HFFc6 (cell line): ENCODE measurements at regions not wholly inside any gene's neighbourhood (a gene's known extent, or its start where the extent isn't known, plus 50 kb on each side); places are given as distances from the start of the nearest gene placed in this dataset.

Experiments used
- DNase-seq: peaks from one replicate; pipeline ENCODE4 v3.0.0-alpha.2; 2018
- H3K27ac Mint-ChIP-seq: 2 replicates; pipeline ENCODE4 v1.8.0; 2020; ENCODE audit warnings: mild to moderate bottlenecking, mixed read lengths
- H3K27me3 Mint-ChIP-seq: 2 replicates; pipeline ENCODE4 v1.8.0; 2021; ENCODE audit warnings: mild to moderate bottlenecking, moderate library complexity, mixed read lengths; ENCODE audit not compliant: insufficient read depth
- H3K36me3 Mint-ChIP-seq: 2 replicates; pipeline ENCODE4 v1.8.0; 2021; ENCODE audit warnings: low read depth, mixed read lengths
- H3K4me1 Mint-ChIP-seq: 2 replicates; pipeline ENCODE4 v1.8.0; 2020; ENCODE audit warnings: low read depth, mixed read lengths
- H3K4me3 Mint-ChIP-seq: 2 replicates; pipeline ENCODE4 v1.8.0; 2020; ENCODE audit warnings: mild to moderate bottlenecking, moderate library complexity, mixed read lengths
- H3K9me3 Mint-ChIP-seq: 2 replicates; pipeline ENCODE4 v1.8.0; 2020; ENCODE audit warnings: mild to moderate bottlenecking, mixed read lengths
- TF ChIP-seq, protein P1 (sequence below): fragments of 200-600 bp; sonication (generic); IDR thresholded peaks from 2 replicates; pipeline ENCODE4 v1.5.0; 2021; ENCODE audit warnings: antibody characterized with exemption, mild to moderate bottlenecking

- Mint-ChIP-seq H3K9me3 (peaks cover 21% of the 10 kb centered on the region), H3K4me3 (no peak overlapping the region), H3K4me1 (no peaks in the 10 kb centered on the region), H3K36me3 (no peaks in the 10 kb centered on the region; the same call in 1 of the 2 replicates), H3K27ac (no peak overlapping the region), H3K27me3 (no peaks in the 10 kb centered on the region)
- DNase-seq: no peak
- TF ChIP-seq, protein P1, sequence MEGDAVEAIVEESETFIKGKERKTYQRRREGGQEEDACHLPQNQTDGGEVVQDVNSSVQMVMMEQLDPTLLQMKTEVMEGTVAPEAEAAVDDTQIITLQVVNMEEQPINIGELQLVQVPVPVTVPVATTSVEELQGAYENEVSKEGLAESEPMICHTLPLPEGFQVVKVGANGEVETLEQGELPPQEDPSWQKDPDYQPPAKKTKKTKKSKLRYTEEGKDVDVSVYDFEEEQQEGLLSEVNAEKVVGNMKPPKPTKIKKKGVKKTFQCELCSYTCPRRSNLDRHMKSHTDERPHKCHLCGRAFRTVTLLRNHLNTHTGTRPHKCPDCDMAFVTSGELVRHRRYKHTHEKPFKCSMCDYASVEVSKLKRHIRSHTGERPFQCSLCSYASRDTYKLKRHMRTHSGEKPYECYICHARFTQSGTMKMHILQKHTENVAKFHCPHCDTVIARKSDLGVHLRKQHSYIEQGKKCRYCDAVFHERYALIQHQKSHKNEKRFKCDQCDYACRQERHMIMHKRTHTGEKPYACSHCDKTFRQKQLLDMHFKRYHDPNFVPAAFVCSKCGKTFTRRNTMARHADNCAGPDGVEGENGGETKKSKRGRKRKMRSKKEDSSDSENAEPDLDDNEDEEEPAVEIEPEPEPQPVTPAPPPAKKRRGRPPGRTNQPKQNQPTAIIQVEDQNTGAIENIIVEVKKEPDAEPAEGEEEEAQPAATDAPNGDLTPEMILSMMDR: no peak
These were observed 1180.6 kb upstream of the GBE1 start for GRCh38 chr3:82942041-82942440.

DNA sequence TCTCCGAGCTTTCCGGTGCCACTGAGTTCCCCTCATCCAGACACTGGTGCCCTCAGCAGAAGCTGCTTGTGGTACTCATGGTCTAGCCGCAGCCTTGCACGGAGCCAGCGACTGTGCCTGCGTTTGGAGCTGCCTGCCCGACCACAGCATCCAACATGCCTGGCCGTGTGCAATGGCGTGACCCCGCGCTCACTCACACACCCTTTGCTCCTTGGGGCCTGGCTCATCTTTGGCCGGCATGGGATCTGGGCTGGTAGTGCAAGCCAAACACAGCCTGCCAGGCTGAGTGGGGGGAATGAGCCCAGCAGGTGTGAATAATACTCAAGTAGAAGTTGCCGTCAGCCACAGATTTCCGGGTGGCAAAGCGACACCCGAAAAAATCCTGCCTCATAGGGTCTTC, 1178.7 kb upstream of the GBE1 start:
- Mint-ChIP-seq H3K4me1 (no peaks in the 10 kb centered on the region), H3K36me3 (no peaks in the 10 kb centered on the region; the same call in 1 of the 2 replicates), H3K27ac (no peak overlapping the region), H3K9me3 (peaks cover 19% of the 10 kb centered on the region), H3K4me3 (no peak overlapping the region), H3K27me3 (no peaks in the 10 kb centered on the region)
- DNase-seq: no peak
- TF ChIP-seq, protein P1: no peak

DNA sequence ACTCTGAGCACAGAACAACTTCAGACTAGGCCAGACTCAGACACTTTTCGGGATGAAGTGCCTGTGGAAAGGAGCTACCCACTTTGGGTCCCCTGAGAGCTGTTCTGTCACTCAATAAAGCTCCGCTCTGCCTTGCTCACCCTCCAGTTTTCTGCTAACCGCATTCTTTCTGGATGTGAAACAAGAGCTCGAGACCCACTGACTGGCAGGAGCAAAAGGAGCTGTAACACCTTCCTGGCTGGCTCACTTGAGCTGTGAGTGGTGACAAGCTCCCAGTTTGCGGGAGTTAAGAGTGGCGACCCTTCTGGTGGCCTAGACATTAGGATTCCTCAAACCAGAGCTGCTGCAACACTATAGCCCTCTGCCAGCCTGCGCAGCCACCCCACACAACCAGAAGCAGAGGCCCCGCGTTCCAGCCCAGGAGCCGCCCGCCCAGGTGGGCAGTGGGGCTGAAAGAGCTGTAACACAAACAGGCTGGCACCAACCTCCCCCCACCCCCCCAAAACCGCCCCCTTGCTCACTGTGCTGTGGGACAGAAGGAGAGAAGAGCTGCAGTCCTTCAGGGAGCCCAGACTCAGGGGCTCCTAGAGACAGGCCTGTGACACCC, 1178.1 kb upstream of the GBE1 start:
- no peaks in the 10 kb centered on the region; the same call in 1 of the 2 replicates for H3K36me3 Mint-ChIP-seq
- TF ChIP-seq, protein P1: no peak
- peaks cover 14% of the 10 kb centered on the region for H3K9me3 Mint-ChIP-seq
- no peak overlapping the region for H3K27ac Mint-ChIP-seq
- no peak for DNase-seq
- no peaks in the 10 kb centered on the region for H3K4me1 Mint-ChIP-seq
- no peaks in the 10 kb centered on the region for H3K27me3 Mint-ChIP-seq
- no peak overlapping the region for H3K4me3 Mint-ChIP-seq

- Mint-ChIP-seq H3K27me3 (no peaks in the 10 kb centered on the region), H3K36me3 (no peaks in the 10 kb centered on the region; the same call in 1 of the 2 replicates), H3K9me3 (peaks cover 7% of the 10 kb centered on the region; the same call in 1 of the 2 replicates), H3K27ac (no peak overlapping the region), H3K4me1 (no peaks in the 10 kb centered on the region), H3K4me3 (no peak overlapping the region)
- TF ChIP-seq, protein P1: no peak
- DNase-seq: no peak
These were observed 1177.4 kb upstream of the GBE1 start for GRCh38 chr3:82938821-82939328.

- Mint-ChIP-seq H3K27me3 (no peaks in the 10 kb centered on the region), H3K4me3 (no peak overlapping the region), H3K27ac (no peak overlapping the region), H3K4me1 (no peaks in the 10 kb centered on the region), H3K36me3 (no peaks in the 10 kb centered on the region), H3K9me3 (peaks cover 12% of the 10 kb centered on the region)
- no peak for DNase-seq
- TF ChIP-seq, protein P1: no peak
These were observed 1166.1 kb upstream of the GBE1 start for GRCh38 chr3:82927309-82928253.
